ENCODE measurements at regions not wholly inside any gene's neighbourhood (a gene's known extent, or its start where the extent isn't known, plus 50 kb on each side); places are given as distances from the start of the nearest gene placed in this dataset.

- no peak for TF ChIP-seq POLR2AphosphoS5 (IDR thresholded peaks at IDR 0.05)
- TF ChIP-seq EZH2 (IDR thresholded peaks at IDR 0.05; ENCODE audit: borderline replicate concordance, insufficient read depth, low read length, poor library complexity, severe bottlenecking) = no peak
- TF ChIP-seq REST (IDR thresholded peaks at IDR 0.05; ENCODE audit: borderline replicate concordance) = no peak
- TF ChIP-seq CTCF (IDR thresholded peaks at IDR 0.05; ENCODE audit: poor library complexity, severe bottlenecking) = no peak
Measured at GRCh38 chr4:23062188-23062587, 369.5 kb downstream of the GBA3 start.

Measured in neural cell (in vitro differentiated cells).